ENCODE measurements at regions not wholly inside any gene's neighbourhood (a gene's known extent, or its start where the extent isn't known, plus 50 kb on each side); places are given as distances from the start of the nearest gene placed in this dataset.

GRCh38 chr17:13086142-13086769, 68.4 kb upstream of the ELAC2 start:
- Mint-ChIP-seq H3K27me3 (ENCODE audit: low read depth) (peaks cover 40% of the 10 kb centered on the region), H3K4me1 (peaks cover 14% of the 10 kb centered on the region), H3K27ac (no peak overlapping the region), H3K4me3 (no peak overlapping the region), H3K9me3 (peaks cover 11% of the 10 kb centered on the region), H3K36me3 (no peaks in the 10 kb centered on the region)
- DNase-seq (ENCODE audit: low spot score in 2 of 2, unreplicated experiment in 2 of 2): no peak
- TF ChIP-seq CTCF (IDR thresholded peaks at IDR 0.05; ENCODE audit: unreplicated experiment): no peak

DNA sequence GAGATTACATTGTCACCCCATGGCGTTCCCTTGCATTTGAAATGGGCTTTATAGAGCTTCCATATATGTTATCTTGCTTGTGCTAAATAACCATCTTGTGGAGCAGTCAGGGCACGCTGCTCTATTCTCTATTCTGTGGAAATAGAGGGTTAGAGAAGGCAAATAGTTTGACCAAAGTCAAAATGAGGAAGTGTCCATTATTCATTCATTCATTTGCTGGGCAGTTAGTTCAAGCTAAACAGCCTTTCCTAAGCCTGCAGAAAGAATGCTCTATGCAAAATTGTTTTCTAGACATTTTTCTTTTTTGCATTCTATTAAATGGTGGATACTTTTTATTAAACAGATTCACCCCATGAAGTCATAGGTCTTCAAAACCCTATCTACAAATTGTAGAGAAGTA, 67.8 kb upstream of the ELAC2 start:
- Mint-ChIP-seq H3K9me3 (peaks cover 11% of the 10 kb centered on the region), H3K36me3 (no peaks in the 10 kb centered on the region), H3K27me3 (ENCODE audit: low read depth) (peaks cover 40% of the 10 kb centered on the region), H3K4me3 (no peak overlapping the region), H3K27ac (no peak overlapping the region), H3K4me1 (peaks cover 14% of the 10 kb centered on the region)
- no peak for TF ChIP-seq CTCF (IDR thresholded peaks at IDR 0.05; ENCODE audit: unreplicated experiment)
- DNase-seq (ENCODE audit: low spot score in 2 of 2, unreplicated experiment in 2 of 2): no peak

DNA sequence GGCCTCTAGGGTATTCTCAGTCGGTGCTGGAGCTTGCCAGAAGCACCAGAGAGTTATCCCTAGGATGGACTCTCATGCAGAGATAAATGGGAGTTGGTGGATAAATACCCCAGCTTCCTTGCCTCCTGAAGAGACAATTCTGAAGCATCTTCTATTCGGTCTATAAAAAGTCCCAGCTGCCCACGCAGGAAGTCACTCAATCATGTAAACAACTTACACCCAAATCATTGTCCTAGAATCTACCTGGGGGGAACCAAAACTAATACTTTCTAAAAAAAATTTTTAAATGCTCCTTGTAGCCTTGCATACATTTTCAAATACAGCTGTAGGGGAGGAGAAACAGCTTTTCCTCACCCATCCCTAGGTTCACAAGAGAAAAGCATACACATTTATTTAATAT, 66.6 kb upstream of the ELAC2 start:
- no peaks in the 10 kb centered on the region for H3K36me3 Mint-ChIP-seq
- H3K4me1 Mint-ChIP-seq: peaks cover 14% of the 10 kb centered on the region
- H3K4me3 Mint-ChIP-seq: no peak overlapping the region
- peaks cover 11% of the 10 kb centered on the region for H3K9me3 Mint-ChIP-seq
- no peak overlapping the region for H3K27ac Mint-ChIP-seq
- H3K27me3 Mint-ChIP-seq (ENCODE audit: low read depth): peaks cover 40% of the 10 kb centered on the region
- DNase-seq (ENCODE audit: low spot score in 2 of 2, unreplicated experiment in 2 of 2): no peak
- TF ChIP-seq CTCF (IDR thresholded peaks at IDR 0.05; ENCODE audit: unreplicated experiment): no peak

- Mint-ChIP-seq H3K4me1 (peaks cover 14% of the 10 kb centered on the region), H3K27ac (no peak overlapping the region), H3K9me3 (peaks cover 11% of the 10 kb centered on the region), H3K27me3 (ENCODE audit: low read depth) (peaks cover 9% of the 10 kb centered on the region), H3K4me3 (no peak overlapping the region), H3K36me3 (no peaks in the 10 kb centered on the region)
- DNase-seq (ENCODE audit: low spot score in 2 of 2, unreplicated experiment in 2 of 2): no peak
- TF ChIP-seq CTCF (IDR thresholded peaks at IDR 0.05; ENCODE audit: unreplicated experiment): no peak
Measured at GRCh38 chr17:13078591-13079385, 61.0 kb upstream of the ELAC2 start.

DNA sequence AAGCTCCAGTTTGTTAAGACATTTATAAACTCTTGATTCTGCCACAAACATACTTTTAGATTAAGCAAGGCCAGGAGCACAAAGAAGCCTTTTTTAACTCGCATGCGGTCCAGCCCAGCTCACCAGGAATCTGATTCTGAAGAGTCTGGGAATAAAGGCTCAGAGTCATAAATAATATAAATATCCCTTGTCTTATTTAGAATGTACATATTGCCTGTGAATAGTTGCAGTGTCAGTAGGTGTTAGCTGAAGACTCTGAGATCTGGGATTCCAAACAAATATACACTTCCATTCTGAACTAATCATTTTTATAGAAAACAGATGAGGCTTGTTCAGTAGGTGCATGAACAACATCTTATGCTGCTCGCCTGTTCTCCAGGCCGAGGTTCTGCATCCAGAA, 59.1 kb upstream of the ELAC2 start:
- H3K27me3 Mint-ChIP-seq (ENCODE audit: low read depth): peaks cover 1% of the 10 kb centered on the region
- no peaks in the 10 kb centered on the region for H3K9me3 Mint-ChIP-seq
- H3K36me3 Mint-ChIP-seq: no peaks in the 10 kb centered on the region
- no peak for TF ChIP-seq CTCF (IDR thresholded peaks at IDR 0.05; ENCODE audit: unreplicated experiment)
- peaks cover 25% of the 10 kb centered on the region for H3K4me1 Mint-ChIP-seq
- DNase-seq (ENCODE audit: low spot score in 2 of 2, unreplicated experiment in 2 of 2): no peak
- H3K4me3 Mint-ChIP-seq: no peak overlapping the region
- H3K27ac Mint-ChIP-seq: no peak overlapping the region
